Omental fat pad (tissue), 3 donors: ENCODE measurements at regions not wholly inside any gene's neighbourhood (a gene's known extent, or its start where the extent isn't known, plus 50 kb on each side); places are given as distances from the start of the nearest gene placed in this dataset.
"Not testable (repeated sequence)": the region's sequence is repeated elsewhere in the genome, so short reads cannot be mapped to it uniquely, and the experiment has no call there.

ENCODE experiments used
- ATAC-seq: fragments of 150-250 bp; one replicate; pipeline ENCODE4 v1.9.1; 2016; ENCODE audit warnings: mild to moderate bottlenecking, moderate library complexity; ENCODE audit not compliant: low FRiP score
- DNase-seq: peaks from one replicate; pipeline ENCODE4 v3.0.0-alpha.2; 2019; ENCODE audit warnings: low spot score
- TF ChIP-seq, protein P1 (sequence below), 3 donors: fragments of 450-650 bp; IDR thresholded peaks; one replicate each; pipeline ENCODE4 v1.5.1; 2016 to 2017; ENCODE audit warnings: antibody characterized with exemption in 3 of 3, mild to moderate bottlenecking in 3 of 3, moderate library complexity in 2 of 3

DNA sequence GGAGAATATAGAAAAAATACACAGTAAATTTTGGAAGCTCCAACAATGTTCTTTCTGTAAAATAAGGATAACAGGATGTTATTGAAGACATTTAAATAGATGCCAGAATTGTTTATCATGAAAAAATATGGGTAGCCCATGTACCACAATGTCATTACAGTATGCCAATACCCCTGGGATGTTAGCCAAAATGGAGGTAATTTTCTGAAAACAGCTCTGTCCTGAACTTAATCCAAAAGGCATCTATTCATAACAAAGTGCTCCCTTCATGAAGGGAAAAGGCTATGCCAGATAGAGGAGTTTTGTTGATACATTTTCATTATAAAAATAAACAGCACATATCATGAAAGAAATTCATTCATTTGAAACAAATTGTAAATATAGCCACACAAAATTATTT lies 1902.6 kb upstream of the AGA start:
- DNase-seq (no peak), ATAC-seq (no peak)
- TF ChIP-seq, protein P1, sequence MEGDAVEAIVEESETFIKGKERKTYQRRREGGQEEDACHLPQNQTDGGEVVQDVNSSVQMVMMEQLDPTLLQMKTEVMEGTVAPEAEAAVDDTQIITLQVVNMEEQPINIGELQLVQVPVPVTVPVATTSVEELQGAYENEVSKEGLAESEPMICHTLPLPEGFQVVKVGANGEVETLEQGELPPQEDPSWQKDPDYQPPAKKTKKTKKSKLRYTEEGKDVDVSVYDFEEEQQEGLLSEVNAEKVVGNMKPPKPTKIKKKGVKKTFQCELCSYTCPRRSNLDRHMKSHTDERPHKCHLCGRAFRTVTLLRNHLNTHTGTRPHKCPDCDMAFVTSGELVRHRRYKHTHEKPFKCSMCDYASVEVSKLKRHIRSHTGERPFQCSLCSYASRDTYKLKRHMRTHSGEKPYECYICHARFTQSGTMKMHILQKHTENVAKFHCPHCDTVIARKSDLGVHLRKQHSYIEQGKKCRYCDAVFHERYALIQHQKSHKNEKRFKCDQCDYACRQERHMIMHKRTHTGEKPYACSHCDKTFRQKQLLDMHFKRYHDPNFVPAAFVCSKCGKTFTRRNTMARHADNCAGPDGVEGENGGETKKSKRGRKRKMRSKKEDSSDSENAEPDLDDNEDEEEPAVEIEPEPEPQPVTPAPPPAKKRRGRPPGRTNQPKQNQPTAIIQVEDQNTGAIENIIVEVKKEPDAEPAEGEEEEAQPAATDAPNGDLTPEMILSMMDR (IDR thresholded peaks at IDR 0.05), result no peak

DNA sequence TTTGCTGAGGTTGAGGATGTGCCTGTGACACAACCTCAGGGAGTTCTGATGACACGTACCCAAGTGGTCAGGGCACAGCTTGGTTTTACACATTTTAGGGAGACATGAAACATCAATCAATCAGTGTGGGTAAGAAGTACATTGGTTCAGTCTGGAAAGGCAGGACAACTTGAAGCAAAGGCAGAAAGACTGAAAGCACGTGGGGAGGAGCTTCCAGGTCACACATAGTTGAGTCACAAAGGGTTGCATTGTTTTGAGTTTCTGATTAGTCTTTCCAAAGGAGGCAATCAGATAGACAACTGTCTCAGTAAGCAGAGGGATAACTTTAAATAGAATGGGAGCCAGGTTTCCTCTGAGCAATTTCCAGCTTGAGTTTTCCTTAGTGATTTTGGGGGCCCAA lies 1910.0 kb upstream of the AGA start:
- TF ChIP-seq, protein P1 (IDR thresholded peaks at IDR 0.05), result no peak
- ATAC-seq (no peak), DNase-seq (no peak)

DNA sequence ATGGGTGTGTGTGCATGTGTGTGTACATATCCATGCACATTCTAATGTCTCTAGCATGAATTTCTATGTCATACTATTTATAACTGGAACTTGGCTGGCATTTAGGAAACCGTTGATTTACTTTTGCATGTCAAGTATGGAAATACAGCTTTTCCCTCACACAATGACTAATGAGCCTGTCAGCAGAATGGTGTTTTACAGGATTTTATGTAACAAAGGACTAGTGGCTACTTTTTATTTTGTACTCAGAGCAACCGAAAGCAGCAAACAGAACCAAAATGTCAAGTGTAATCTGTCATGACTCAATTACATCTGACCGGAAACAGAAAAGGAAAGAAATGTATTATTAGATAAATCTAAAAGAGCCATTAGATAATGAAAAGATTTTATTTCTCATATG lies 1911.5 kb upstream of the AGA start:
- no peak for DNase-seq
- TF ChIP-seq, protein P1 (IDR thresholded peaks at IDR 0.05), result no peak
- ATAC-seq, result no peak

DNA sequence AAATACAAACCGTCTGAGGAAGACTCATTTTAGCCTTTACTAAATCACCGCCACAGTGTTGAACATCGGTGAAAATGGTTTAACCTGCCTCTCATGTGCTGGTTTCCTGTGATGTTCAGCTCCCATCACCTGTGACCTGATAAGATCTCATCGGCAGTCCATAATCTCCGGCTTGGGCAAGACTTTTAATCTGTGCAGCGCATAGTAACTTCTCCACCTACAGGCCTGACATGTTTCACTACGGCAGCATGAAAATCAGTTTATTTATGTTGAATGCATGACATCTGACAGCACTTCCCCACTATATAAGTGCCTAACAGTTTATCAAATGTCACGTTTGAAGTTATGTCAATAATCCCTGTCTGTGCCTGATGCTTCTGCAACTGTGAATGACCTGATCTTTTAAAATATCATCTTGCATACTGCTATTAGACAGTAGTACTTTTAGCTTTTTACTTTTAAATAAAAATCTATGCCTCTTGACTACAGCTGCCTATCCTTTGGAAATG lies 1919.8 kb upstream of the AGA start:
- ATAC-seq (no peak), DNase-seq (no peak)
- TF ChIP-seq, protein P1 (IDR thresholded peaks at IDR 0.05), result no peak

DNA sequence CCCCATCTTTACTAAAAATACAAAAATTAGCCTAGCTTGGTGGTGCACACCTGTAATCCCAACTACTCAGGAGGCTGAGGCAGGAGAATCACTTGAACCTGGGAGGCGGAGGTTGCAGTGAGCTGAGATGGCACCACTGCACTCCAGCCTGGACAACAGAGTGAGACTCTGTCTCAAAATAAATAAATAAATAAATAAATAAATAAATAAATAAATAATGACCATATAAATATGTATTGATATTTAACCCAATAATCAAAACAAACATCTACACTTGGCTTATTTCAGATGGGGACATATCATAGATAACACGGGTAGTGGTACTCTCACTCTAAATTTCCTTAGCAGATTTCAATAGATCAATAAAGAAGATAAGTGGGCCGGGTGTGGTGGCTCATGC lies 1923.7 kb upstream of the AGA start:
- ATAC-seq, DNase-seq: not testable (repeated sequence)

DNA sequence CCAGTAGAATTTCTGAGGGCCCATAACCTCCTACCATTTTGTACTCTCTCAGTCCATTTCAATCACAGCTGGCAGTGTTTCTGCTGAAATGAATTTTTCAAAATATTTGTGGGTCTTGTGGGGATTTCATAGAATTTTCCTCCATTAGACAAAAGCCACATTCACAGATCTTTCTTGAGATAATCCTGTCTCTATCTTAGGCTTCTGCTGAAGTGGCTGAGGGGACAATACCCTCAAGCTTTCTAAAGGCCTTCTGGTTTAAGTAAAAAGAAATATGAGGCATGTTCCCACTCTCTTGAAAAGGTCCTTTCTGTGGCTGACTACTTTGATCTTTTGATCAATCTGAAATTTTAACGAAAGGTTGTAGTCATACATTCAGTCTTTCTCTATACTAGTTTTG lies 1930.0 kb upstream of the AGA start:
- TF ChIP-seq, protein P1 (IDR thresholded peaks at IDR 0.05), result no peak
- DNase-seq, result no peak
- ATAC-seq, result no peak

DNA sequence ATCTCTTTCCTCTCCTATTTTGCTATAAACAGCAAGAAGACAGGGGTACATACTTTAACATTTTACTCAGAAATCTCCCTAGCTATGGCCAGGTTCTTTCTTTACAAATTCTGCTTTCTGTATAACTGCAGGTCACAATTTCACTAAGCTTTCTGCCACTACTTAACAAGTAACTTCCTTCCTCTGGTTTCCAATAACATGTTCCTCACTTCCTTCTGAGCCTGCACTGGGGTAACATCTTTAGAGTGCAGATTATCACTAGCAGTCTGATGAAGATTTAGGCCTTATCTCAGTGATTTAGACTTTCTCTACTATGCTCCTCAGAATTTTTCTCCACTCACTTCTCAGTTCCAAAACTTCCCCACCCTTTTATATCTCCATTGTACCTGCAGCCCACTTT lies 1930.5 kb upstream of the AGA start:
- TF ChIP-seq, protein P1 (IDR thresholded peaks at IDR 0.05), result no peak
- DNase-seq (no peak), ATAC-seq (no peak)

DNA sequence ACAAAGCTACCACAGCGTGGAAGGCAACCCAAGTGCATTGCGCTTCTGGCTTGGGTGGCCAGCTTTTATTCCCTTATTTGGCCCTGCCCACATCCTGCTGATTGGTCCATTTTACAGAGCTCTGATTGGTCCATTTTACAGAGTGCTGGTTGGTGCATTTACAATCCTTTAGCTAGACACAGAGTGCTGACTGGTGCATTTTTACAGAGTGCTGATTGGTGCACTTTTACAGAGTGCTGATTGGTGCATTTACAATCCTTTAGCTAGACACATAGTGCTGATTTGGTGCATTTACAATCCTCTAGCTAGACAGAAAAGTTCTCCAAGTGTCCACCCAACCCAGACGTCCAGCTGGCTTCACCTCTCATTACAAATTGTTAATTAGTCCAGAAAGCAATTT lies 1936.6 kb upstream of the AGA start:
- DNase-seq, ATAC-seq: not testable (repeated sequence)
